GM12878 (cell line): ENCODE measurements at regions not wholly inside any gene's neighbourhood (a gene's known extent, or its start where the extent isn't known, plus 50 kb on each side); places are given as distances from the start of the nearest gene placed in this dataset.

Experiments used
- ATAC-seq: fragments of 200-7000 bp; cut with Tn5 transposase; 3 replicates; pipeline ENCODE4 v1.9.1; 2020; ENCODE audit warnings: mild to moderate bottlenecking, moderate library complexity
- BruUV-seq: library from RNA; stranded (reverse); fragments of 400-500 nt; replicated peaks from 2 replicates; lab custom pipeline; 2021; lab: Mats Ljungman, UMichigan
- CTCF ChIA-PET: fragments of 300-600 bp; sonication (Branson Sonifier 250); formaldehyde crosslinking; extraction: SDS; loops from one replicate; lab custom pipeline; 2021; ENCODE audit warnings: inconsistent platforms; lab: Yijun Ruan, JAX
- POLR2A ChIA-PET: fragments of 350-600 bp; formaldehyde crosslinking; extraction: SDS; loops from one replicate; lab custom pipeline; 2021; ENCODE audit warnings: inconsistent platforms; lab: Charles Lee
- RAD21 ChIA-PET: fragments of 300-600 bp; sonication (Branson Sonifier 250); formaldehyde crosslinking; loops from one replicate; lab custom pipeline; 2023; ENCODE audit warnings: antibody characterized with exemption; ENCODE audit not compliant: unreplicated experiment; lab: Charles Lee
- SMC1A ChIA-PET: fragments of 300-600 bp; sonication (Branson Sonifier 250); formaldehyde crosslinking; loops from one replicate; lab custom pipeline; 2023; ENCODE audit not compliant: unreplicated experiment, uncharacterized antibody; lab: Charles Lee
- DNase-seq: peaks from one replicate; pipeline ENCODE4 v3.0.0-alpha.2; 2011; ENCODE audit warnings: low read depth, low spot score
- FAIRE-seq: peaks from 3 replicates; lab custom pipeline; 2011; peaks lifted over from hg19 to GRCh38; lab: Jason Lieb, UNC
- H2AFZ ChIP-seq: 2 replicates; pipeline ENCODE4 v1.6.0; 2011; ENCODE audit warnings: low read depth, low read length, control low read depth; ENCODE audit not compliant: control insufficient read depth
- H3K27ac ChIP-seq: 2 replicates; pipeline ENCODE4 v1.5.1; 2011; ENCODE audit warnings: control low read depth; ENCODE audit not compliant: control insufficient read depth, insufficient read depth
- H3K27me3 ChIP-seq, 2 experiments: replicated peaks in 1 of 2; 2 replicates each; pipeline versions ENCODE4 v1.6.0 to v1.6.1; 2011; ENCODE audit warnings: low read length in 1 of 2; ENCODE audit not compliant: control insufficient read depth in 2 of 2, insufficient read depth in 2 of 2
- H3K36me3 ChIP-seq, 2 experiments: 2 replicates each; pipeline ENCODE4 v1.5.1; 2011; ENCODE audit warnings: low read length in 1 of 2; ENCODE audit not compliant: control insufficient read depth in 2 of 2, insufficient read depth in 2 of 2
- H3K4me1 ChIP-seq: 2 replicates; pipeline ENCODE4 v1.6.1; 2011; ENCODE audit warnings: mild to moderate bottlenecking, low read length, moderate library complexity, mixed read lengths; ENCODE audit not compliant: control insufficient read depth, insufficient read depth
- H3K4me2 ChIP-seq: 2 replicates; pipeline ENCODE4 v1.6.0; 2011; ENCODE audit warnings: control low read depth; ENCODE audit not compliant: control insufficient read depth, insufficient read depth
- H3K4me3 ChIP-seq: fragments of 200-600 bp; sonication (generic); 2 replicates; pipeline ENCODE4 v1.5.1; 2016
- H3K79me2 ChIP-seq: 2 replicates; pipeline ENCODE4 v1.6.0; 2011; ENCODE audit warnings: low read length; ENCODE audit not compliant: control insufficient read depth, insufficient read depth
- H3K9ac ChIP-seq: 2 replicates; pipeline ENCODE4 v1.8.0; 2011; ENCODE audit warnings: low read length, control low read depth, mixed read lengths; ENCODE audit not compliant: control insufficient read depth, insufficient read depth
- H3K9me3 ChIP-seq: replicated peaks from 3 replicates; pipeline ENCODE4 v1.5.1; 2011; ENCODE audit warnings: mild to moderate bottlenecking, low read length; ENCODE audit not compliant: control insufficient read depth, insufficient read depth
- H4K20me1 ChIP-seq: 2 replicates; pipeline ENCODE4 v1.6.0; 2011; ENCODE audit not compliant: control insufficient read depth, insufficient read depth
- CBFB ChIP-seq: IDR thresholded peaks from 2 replicates; pipeline ENCODE4 v1.6.1; 2016; ENCODE audit warnings: antibody characterized with exemption, low read depth
- CEBPB ChIP-seq, 2 experiments: fragments of 150-350 bp in 1 of 2; IDR thresholded peaks; 2 replicates each; pipeline ENCODE4 v1.6.1; 2012 to 2014; ENCODE audit warnings: low read depth in 2 of 2, low read length in 2 of 2, borderline replicate concordance in 1 of 2, inconsistent platforms in 1 of 2
- CREB1 ChIP-seq: IDR thresholded peaks from 2 replicates; pipeline ENCODE4 v1.6.1; 2012; ENCODE audit warnings: low read depth, mild to moderate bottlenecking, inconsistent platforms
- EED ChIP-seq: sonication (generic); IDR thresholded peaks from 2 replicates; pipeline ENCODE4 v1.6.1; 2016; ENCODE audit warnings: antibody characterized with exemption, low read depth
- EP300 ChIP-seq, 2 experiments: fragments of 150-350 bp in 1 of 2; IDR thresholded peaks; 2 replicates each; pipeline ENCODE4 v1.6.1; 2011 to 2012; ENCODE audit warnings: low read depth in 2 of 2, low read length in 2 of 2, borderline replicate concordance in 1 of 2, improper control_type of control experiment in 1 of 2, inconsistent platforms in 1 of 2; ENCODE audit not compliant: control insufficient read depth in 1 of 2
- FOXK2 ChIP-seq: fragments of 450-650 bp; IDR thresholded peaks from 2 replicates; pipeline ENCODE4 v1.6.1; 2017; ENCODE audit warnings: mild to moderate bottlenecking, moderate library complexity
- IKZF2 ChIP-seq, 2 experiments: fragments of 450-650 bp; IDR thresholded peaks; 2 replicates each; pipeline ENCODE4 v1.6.1; 2017; ENCODE audit warnings: mild to moderate bottlenecking in 2 of 2, moderate library complexity in 2 of 2
- KDM1A ChIP-seq: fragments of 200-600 bp; sonication (generic); IDR thresholded peaks from 2 replicates; pipeline ENCODE4 v1.6.1; 2016; ENCODE audit warnings: borderline replicate concordance
- PML ChIP-seq: IDR thresholded peaks from 2 replicates; pipeline ENCODE4 v1.6.1; 2012; ENCODE audit warnings: low read length, inconsistent platforms
- RFX5 ChIP-seq: IDR thresholded peaks from 2 replicates; pipeline ENCODE4 v1.6.1; 2011; ENCODE audit warnings: low read depth, low read length, improper control_type of control experiment
- SMARCA5 ChIP-seq: fragments of 450-650 bp; IDR thresholded peaks from 2 replicates; pipeline ENCODE4 v1.6.1; 2017; ENCODE audit warnings: mild to moderate bottlenecking
- SMC3 ChIP-seq: IDR thresholded peaks from 2 replicates; pipeline ENCODE4 v1.6.1; 2011; ENCODE audit warnings: low read length, improper control_type of control experiment, borderline replicate concordance
- SUZ12 ChIP-seq: fragments of 200-600 bp; sonication (generic); IDR thresholded peaks from one replicate; pipeline ENCODE4 v1.6.1; 2018; ENCODE audit warnings: antibody characterized with exemption, mild to moderate bottlenecking; ENCODE audit not compliant: unreplicated experiment
- TCF12 ChIP-seq: IDR thresholded peaks from 2 replicates; pipeline ENCODE4 v1.6.1; 2011; ENCODE audit warnings: low read depth, mild to moderate bottlenecking, low read length
- ZBED1 ChIP-seq: IDR thresholded peaks from 2 replicates; pipeline ENCODE4 v1.6.1; 2016; ENCODE audit warnings: borderline replicate concordance
- WGBS: methylation state at CpG from one replicate; pipeline ENCODE4 v1.1.6; 2016; ENCODE audit warnings: low lambda C conversion rate; ENCODE audit not compliant: insufficient replicate concordance, insufficient coverage; ENCODE audit errors: missing lambda C conversion rate; 5-methylcytosine and 5-hydroxymethylcytosine counted together
- in situ Hi-C: fragments of 300-500 bp; cut with MboI; formaldehyde crosslinking; loops from 9 replicates; pipeline ENCODE4 v1.14.3; 2018; ENCODE audit warnings: mixed read lengths
- intact Hi-C: fragments of 100-400 bp; cut with micrococcal nuclease; formaldehyde crosslinking; loops from one replicate; pipeline ENCODE4 v1.14.2; 2022; ENCODE audit not compliant: unreplicated experiment
- TF ChIP-seq, protein P1 (sequence below): IDR thresholded peaks from 2 replicates; pipeline ENCODE4 v1.6.1; 2011; ENCODE audit warnings: low read depth, mild to moderate bottlenecking, low read length, moderate library complexity, borderline replicate concordance; ENCODE audit errors: extremely low read depth

DNA sequence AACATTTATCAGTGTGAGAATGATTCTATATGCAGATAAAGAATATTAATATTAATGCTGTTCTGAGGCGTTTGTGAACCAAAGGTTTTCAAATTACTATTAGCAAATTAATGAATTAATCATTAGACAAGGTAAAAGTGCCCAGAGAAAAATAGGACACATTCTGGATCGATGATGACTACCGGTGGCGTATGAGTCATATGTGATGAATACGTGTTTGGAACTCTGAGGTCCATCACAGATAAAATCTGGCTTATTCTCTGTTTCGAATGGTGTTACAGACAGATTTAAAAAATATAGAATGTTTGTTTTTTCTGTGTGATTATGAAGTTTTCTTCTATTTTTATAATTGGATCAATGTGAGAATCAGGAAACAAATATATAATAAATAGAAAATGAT lies 79.2 kb upstream of the RTL1 start:
- RAD21 ChIA-PET, result no interaction called here
- no peak for ATAC-seq
- Histone ChIP-seq H3K9ac (no peak overlapping the region), H3K27me3 (no peaks in the 10 kb centered on the region), H3K4me1 (no peaks in the 10 kb centered on the region), H4K20me1 (no peaks in the 10 kb centered on the region), H3K79me2 (no peaks in the 10 kb centered on the region), H3K4me3 (no peak overlapping the region), H3K9me3 (no peaks in the 10 kb centered on the region), H2AFZ (no peak overlapping the region), H3K36me3 (no peaks in the 10 kb centered on the region), H3K4me2 (no peak overlapping the region), H3K27ac (no peak overlapping the region)
- no peak for FAIRE-seq
- DNase-seq, result no peak
- in situ Hi-C loops, result no loop called here
- no peak for TF ChIP-seq IKZF2 (IDR thresholded peaks at IDR 0.05)
- TF ChIP-seq SMARCA5, result no peak
- TF ChIP-seq CBFB, result no peak
- no peak for TF ChIP-seq SMC3
- TF ChIP-seq PML, result no peak
- TF ChIP-seq CEBPB (IDR thresholded peaks at IDR 0.05; ENCODE audit: borderline replicate concordance in 1 of 2, low read depth in 2 of 2, low read length in 2 of 2), result no peak
- no peak for TF ChIP-seq CREB1
- TF ChIP-seq EP300 (IDR thresholded peaks at IDR 0.05; ENCODE audit: borderline replicate concordance in 1 of 2, control insufficient read depth in 1 of 2, low read depth in 2 of 2, low read length in 2 of 2), result no peak
- no peak for TF ChIP-seq FOXK2
- TF ChIP-seq ZBED1, result no peak
- TF ChIP-seq KDM1A, result no peak
- POLR2A ChIA-PET, result no interaction called here
- 47% methylated on average over 6 of the region's 6 CpGs for WGBS
- no TSS peak for BruUV-seq
- CTCF ChIA-PET, result no interaction called here
- SMC1A ChIA-PET, result no interaction called here
- intact Hi-C loops, result no loop called here

DNA sequence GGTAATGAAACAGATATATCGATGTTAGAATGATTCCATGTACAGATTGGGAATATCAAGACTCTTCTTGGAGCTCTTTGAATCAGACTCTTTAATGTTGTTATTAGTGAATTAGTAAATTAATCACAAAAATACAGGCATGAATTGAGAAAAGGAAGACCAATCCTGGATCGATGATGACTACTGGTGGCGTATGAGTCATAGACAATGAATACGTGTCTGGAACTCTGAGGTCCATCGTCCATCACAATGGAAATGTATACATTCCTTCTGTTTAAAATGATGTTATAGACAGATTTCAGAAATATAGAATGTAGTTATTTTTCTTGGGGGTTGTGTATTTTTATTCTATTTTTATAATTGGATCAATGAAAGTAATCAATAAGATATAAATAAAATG lies 80.2 kb upstream of the RTL1 start:
- Histone ChIP-seq H2AFZ (no peak overlapping the region), H3K4me1 (no peaks in the 10 kb centered on the region), H3K79me2 (no peaks in the 10 kb centered on the region), H3K9ac (no peak overlapping the region), H3K36me3 (no peaks in the 10 kb centered on the region), H3K27ac (no peak overlapping the region), H3K9me3 (no peaks in the 10 kb centered on the region), H3K27me3 (no peaks in the 10 kb centered on the region), H3K4me3 (no peak overlapping the region), H4K20me1 (no peaks in the 10 kb centered on the region), H3K4me2 (no peak overlapping the region)
- ChIA-PET CTCF (no interaction called here), SMC1A (no interaction called here), POLR2A (no interaction called here), RAD21 (no interaction called here)
- intact Hi-C loops (no loop called here), in situ Hi-C loops (no loop called here)
- WGBS, result 68% methylated on average over 5 of the region's 5 CpGs
- ATAC-seq (no peak), DNase-seq (no peak), FAIRE-seq (no peak)
- no peak for TF ChIP-seq IKZF2 (IDR thresholded peaks at IDR 0.05)
- no peak for TF ChIP-seq EED
- TF ChIP-seq, protein P1, sequence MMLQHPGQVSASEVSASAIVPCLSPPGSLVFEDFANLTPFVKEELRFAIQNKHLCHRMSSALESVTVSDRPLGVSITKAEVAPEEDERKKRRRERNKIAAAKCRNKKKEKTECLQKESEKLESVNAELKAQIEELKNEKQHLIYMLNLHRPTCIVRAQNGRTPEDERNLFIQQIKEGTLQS, result no peak
- TF ChIP-seq TCF12, result no peak
- TF ChIP-seq SUZ12, result no peak
- no peak for TF ChIP-seq RFX5
- BruUV-seq, result no TSS peak
